HepG2 (cell line): ENCODE measurements at regions not wholly inside any gene's neighbourhood (a gene's known extent, or its start where the extent isn't known, plus 50 kb on each side); places are given as distances from the start of the nearest gene placed in this dataset.

Experiments
- EZH2 ChIP-seq: conservative IDR thresholded peaks from 2 replicates; pipeline ENCODE4 v1.6.1; 2012; ENCODE audit warnings: mild to moderate bottlenecking, low read depth, low read length, moderate library complexity
- KDM2A ChIP-seq: sonication (generic); formaldehyde crosslinking; IDR thresholded peaks from 2 replicates; pipeline ENCODE4 v1.4.0; 2020; ENCODE audit warnings: low read depth, missing genetic modification reagents, borderline replicate concordance
- KDM4B ChIP-seq: sonication (generic); formaldehyde crosslinking; IDR thresholded peaks from 2 replicates; pipeline ENCODE4 v1.4.0; 2020; ENCODE audit warnings: missing genetic modification reagents
- POLR2A ChIP-seq, 2 experiments: IDR thresholded peaks; 2 replicates each; pipeline ENCODE4 v1.6.1; 2011; ENCODE audit warnings: low read depth in 2 of 2, low read length in 2 of 2, mild to moderate bottlenecking in 1 of 2, moderate library complexity in 1 of 2; ENCODE audit not compliant: insufficient read depth in 1 of 2
- PRMT3 ChIP-seq: sonication (generic); formaldehyde crosslinking; IDR thresholded peaks from 2 replicates; pipeline ENCODE4 v1.8.1; 2022; ENCODE audit warnings: low read depth, mild to moderate bottlenecking, moderate library complexity, missing genetic modification reagents, borderline replicate concordance
- ZFYVE20 ChIP-seq: sonication (generic); formaldehyde crosslinking; IDR thresholded peaks from 2 replicates; pipeline ENCODE4 v1.8.0; 2023; ENCODE audit warnings: low read depth, mild to moderate bottlenecking, moderate library complexity, missing genetic modification reagents, borderline replicate concordance
- ZNF24 ChIP-seq: fragments of 450-650 bp; IDR thresholded peaks from 2 replicates; pipeline ENCODE4 v1.6.1; 2017; ENCODE audit warnings: antibody characterized with exemption, mild to moderate bottlenecking

- no peak for TF ChIP-seq PRMT3 (CRISPR knock-in tag)
- TF ChIP-seq KDM4B, result no peak
- TF ChIP-seq POLR2A (IDR thresholded peaks at IDR 0.05; ENCODE audit: insufficient read depth in 1 of 2, low read depth in 2 of 2, low read length in 2 of 2), result no peak
- no peak for TF ChIP-seq KDM2A (CRISPR knock-in tag)
- TF ChIP-seq EZH2, result no peak
- no peak for TF ChIP-seq ZFYVE20 (CRISPR knock-in tag)
- no peak for TF ChIP-seq ZNF24
Measured at GRCh38 chr12:98244136-98244535, 271.3 kb upstream of the TMPO start.
